Skin epidermis (tissue), 12 donors: ENCODE measurements at regions not wholly inside any gene's neighbourhood (a gene's known extent, or its start where the extent isn't known, plus 50 kb on each side); places are given as distances from the start of the nearest gene placed in this dataset.

Experiments used
- H3K27ac ChIP-seq, 21 experiments: fragments of 200-600 bp; sonication (generic) in 11 of 21; one replicate each; pipeline ENCODE4 v1.5.0; 2020; ENCODE audit warnings: mild to moderate bottlenecking in 3 of 21, inconsistent platforms in 2 of 21, moderate library complexity in 2 of 21
- H3K4me3 ChIP-seq, 7 experiments: fragments of 200-600 bp; sonication (generic) in 2 of 7; one replicate each; pipeline ENCODE4 v1.5.0; 2020; ENCODE audit warnings: inconsistent platforms in 2 of 7, mild to moderate bottlenecking in 2 of 7, moderate library complexity in 1 of 7

DNA sequence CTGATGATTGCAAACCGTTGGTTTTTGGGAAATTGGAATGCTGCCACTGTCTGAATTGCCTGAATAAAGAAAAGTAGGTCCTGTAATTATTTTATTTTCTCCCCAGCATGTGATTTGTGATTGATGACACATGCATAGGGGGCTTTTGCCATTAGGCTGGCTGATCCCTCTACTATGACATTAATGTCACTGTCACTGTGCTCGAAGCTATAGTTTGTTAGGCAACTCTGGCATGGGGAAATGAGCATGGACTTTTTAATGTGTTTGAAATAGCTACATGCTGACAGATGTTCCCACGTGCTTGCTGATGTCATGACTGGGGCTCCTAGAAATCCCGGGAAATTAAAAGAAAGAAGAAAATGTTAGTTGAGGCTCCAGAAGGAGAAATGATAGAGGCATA, 99.1 kb downstream of the HRH4 start:
- Histone ChIP-seq H3K27ac (no peak overlapping the region), H3K4me3 (no peak overlapping the region)

DNA sequence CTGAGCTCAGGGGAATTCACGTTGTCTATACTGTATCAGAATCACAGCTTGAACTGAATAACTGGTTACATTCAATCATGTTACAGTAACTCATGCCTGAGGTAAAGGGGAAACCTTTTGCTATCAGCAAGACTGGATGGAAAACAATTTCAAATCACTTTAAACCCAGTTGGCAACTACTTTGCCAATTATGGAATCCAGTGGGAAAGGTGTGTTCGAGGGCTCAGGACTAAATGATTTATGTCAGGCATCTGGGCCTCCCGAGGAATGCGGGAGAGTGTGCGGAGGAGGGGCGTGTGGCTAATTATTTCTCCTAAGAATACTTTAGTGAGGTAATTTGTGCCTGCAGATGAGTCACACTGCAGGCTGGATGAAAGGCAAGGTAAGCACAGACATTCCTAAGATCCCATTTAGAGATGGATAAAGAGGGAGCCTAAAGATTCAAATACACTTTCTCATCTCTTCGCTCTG, 100.1 kb downstream of the HRH4 start:
- Histone ChIP-seq H3K27ac (no peak overlapping the region), H3K4me3 (no peak overlapping the region)

DNA sequence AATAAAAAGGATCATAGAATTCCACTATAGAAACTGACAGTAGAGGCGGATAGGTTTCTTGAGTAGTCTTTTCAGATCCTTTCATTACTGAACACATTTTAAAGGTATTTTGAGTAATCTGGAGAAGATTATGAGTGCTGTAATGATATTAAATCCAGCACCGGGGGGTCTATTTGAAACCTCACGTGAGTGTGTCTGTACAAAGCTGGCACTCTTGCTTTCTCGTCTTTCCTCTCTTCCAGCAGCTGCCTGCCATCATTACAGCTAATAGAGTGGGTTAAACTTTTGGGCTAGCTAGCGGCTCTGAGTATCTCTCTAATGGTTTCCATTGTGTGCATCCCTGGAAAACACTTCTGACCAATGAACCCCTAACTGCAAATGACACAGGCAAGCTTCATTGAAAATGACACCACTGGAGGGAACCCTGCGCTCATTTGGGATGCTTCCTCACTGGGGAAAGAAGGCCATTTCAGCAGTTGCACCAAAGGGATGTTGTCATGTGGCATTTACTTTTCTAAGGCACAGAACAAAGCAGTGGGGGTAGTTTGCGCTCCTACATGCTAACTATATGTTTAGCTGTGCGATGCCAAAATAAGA, 101.0 kb downstream of the HRH4 start:
- no peak overlapping the region for H3K27ac ChIP-seq
- no peak overlapping the region for H3K4me3 ChIP-seq

DNA sequence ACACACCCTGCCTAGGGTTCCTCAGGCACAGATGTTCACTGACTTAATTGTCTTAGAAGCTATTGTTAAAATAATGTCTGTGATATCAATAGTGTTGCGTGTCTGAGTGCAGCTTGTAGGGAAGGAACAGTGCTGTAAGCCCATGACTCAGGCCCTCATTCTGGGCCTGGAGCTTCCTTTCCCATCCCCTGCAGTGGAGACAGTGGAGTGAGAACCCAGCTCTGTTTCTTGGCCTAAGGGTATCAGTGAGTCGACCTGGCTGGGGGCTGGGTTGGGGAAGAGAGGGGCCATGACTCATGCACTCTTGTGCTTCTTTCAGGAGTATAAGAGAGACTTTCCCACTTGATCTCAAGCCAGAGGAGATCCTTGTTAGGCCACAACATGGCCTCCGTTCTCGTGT, 106.8 kb downstream of the HRH4 start:
- Histone ChIP-seq H3K4me3 (no peak overlapping the region), H3K27ac (no peak overlapping the region)

DNA sequence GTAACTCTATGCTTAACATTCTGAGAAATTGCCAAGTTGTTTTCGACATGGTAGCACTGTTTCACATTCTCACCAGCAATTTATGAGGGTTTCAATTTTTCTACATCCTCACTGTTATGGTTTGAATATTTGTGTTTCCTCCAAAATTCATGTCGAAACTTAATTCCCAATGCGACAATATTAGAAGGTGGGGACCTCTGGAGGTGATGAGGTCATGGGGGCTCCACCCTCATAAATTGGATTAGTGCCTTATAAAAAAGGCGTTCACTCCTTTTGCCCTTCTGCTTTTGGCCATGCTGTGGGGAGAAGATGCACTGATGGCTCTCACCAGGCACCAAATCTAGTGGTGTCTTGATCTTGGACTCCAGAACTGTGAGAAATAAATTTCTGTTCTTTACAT, 110.3 kb downstream of the HRH4 start:
- Histone ChIP-seq H3K4me3 (no peak overlapping the region), H3K27ac (no peak overlapping the region)

DNA sequence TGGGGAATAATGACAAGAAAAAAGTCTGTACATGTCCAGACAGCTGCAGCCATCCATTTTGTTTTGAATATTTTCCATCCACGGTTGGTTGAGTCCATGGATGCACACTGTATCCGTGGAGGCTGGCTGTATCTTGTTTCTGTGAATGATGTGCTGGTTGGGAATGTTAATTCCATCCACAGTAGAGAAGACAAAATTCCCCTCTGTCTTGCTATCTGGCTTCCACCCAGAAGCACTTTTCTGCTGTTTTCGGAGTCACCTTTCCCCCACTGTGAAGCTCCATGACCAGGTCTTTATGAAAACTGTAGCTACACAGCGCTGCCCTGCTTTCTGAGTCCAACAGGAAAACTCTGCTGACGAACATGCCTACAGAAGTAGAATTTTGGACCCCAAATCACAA, 122.3 kb downstream of the HRH4 start:
- H3K27ac ChIP-seq = no peak overlapping the region
- H3K4me3 ChIP-seq = no peak overlapping the region

DNA sequence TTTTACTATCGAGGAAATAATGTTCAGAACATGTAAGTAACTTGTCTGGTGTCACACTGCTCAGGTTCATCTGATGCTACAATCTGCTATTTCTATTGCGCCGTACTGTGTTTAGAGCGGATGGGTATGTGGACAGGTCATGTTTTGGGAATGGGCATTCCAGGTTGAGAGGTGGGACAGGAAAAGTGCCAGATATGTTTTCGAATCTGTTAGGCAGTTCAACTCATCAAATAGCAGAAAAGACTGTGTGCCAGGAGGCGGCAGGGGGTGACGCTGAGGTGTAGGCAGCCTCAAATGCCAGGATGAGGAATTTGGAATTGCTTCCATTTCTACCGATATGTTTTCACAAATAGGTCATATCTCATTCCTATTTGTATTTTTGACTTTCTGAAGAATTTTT, 123.8 kb downstream of the HRH4 start:
- no peak overlapping the region for H3K4me3 ChIP-seq
- H3K27ac ChIP-seq = no peak overlapping the region

DNA sequence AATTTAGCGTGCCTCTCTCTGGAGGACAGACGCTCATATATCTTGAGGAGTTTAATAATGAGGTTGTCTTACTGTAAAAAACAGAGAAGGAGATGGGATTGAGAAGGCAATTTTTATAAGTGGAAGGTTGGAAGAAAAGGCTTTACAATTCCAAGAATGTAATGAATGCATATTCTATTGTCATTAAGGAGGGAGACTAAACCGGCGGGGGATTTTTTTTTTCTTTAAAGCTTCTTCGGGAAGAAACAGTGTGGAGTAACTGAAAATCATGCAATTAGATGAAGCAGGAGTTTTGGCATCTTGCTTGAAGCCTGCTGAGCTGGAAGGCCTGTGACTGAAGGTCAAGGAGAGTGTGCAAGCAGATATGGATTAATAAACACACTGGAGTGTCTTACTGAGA, 124.4 kb downstream of the HRH4 start:
- no peak overlapping the region for H3K27ac ChIP-seq
- H3K4me3 ChIP-seq = no peak overlapping the region

DNA sequence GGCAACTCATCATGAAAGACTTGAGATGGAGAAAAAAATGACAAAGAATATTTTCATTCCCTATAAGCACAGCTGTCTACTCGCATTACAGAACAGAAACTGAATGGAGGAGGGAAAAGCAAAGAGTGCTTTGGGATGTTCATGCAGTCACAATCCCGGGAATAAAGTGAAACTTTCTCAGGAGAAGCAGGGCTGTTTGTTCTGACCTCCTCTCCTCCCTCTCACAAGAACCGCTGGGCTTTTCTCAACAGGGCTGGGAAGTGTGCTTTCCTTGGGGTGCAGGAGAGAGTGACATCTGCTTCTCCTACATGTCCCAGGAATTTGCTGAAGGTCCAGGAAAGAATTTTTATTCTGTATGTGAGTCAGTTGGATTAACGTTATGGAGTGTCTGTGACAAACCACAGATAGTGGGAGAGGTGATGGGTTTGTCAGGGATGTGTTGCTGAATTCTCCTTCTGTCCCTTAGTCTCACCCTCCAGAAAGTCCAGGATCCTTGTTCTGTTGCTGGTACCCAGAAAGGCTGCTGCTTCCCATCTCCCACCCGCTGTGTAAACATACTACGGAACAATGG, 125.6 kb downstream of the HRH4 start:
- H3K4me3 ChIP-seq = no peak overlapping the region
- no peak overlapping the region for H3K27ac ChIP-seq

DNA sequence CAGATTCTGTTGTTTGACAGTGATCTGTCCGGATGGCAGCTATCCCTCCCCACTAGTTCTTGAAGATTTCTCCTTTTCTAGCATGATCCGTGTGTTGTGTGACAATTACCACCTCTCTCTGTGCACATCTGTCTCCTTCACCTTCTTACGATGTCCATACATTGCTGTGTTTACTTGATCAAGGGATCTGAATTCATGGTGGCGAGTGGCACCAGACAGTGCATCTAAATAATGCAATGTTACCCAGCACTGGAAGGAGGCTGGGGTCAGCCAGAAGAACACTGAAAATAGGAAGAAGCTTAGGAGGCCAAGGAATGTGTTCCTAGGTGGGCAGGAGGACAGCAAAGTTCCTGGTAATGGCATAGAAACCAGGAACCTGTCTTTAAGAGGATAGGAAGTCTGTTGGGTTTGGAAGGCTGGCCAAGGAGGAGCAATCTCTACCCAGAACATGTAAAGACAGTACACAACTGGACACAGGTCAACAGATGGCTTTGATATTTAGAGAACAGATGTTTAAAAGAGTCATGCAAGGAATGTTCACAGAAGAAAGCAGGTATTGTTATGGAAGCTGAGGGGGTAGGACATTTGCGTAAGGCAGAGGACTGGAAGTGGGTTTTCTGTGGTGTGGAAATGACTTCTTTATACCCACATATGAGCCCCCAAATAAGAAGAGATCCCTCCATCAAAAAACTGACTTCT, 126.4 kb downstream of the HRH4 start:
- Histone ChIP-seq H3K4me3 (no peak overlapping the region), H3K27ac (no peak overlapping the region)

DNA sequence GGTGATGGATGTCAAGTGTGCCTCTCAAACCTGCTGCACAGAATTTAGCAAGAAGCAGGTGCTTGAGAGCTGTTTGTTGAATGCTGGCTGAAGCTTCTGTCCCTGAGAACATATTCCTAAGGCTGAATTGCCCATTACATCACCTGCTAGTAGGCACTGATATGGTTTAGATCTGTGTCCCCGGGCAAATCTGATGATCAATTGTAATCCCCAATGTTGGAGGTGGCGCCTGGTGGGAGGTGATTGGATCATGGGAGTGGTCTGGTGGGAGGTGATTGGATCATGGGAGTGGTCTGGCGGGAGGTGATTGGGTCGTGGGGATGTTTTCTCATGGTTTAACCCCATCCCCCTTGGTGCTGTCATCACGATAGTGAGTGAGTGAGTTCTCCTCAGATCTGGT, 128.0 kb downstream of the HRH4 start:
- no peak overlapping the region for H3K27ac ChIP-seq
- no peak overlapping the region for H3K4me3 ChIP-seq

DNA sequence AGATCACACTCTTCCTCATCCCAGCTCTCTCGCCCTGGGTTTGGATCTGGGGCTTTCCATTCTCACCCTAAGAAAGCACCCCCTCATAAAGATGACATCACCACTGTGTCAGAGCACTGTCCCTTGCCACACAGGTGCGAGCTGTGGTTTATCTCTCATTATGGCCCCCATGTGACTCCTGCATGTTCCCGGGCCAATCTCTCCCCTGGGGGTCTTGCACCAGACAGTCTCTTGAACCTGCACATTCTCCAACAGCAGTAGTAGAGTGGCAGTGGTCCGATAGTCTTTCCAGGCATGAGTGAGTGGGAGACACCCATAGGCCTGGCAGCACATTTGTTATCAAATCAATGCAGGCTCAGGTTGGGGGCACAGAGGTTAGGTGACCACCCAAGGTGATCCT, 130.5 kb downstream of the HRH4 start:
- Histone ChIP-seq H3K27ac (no peak overlapping the region), H3K4me3 (no peak overlapping the region)

DNA sequence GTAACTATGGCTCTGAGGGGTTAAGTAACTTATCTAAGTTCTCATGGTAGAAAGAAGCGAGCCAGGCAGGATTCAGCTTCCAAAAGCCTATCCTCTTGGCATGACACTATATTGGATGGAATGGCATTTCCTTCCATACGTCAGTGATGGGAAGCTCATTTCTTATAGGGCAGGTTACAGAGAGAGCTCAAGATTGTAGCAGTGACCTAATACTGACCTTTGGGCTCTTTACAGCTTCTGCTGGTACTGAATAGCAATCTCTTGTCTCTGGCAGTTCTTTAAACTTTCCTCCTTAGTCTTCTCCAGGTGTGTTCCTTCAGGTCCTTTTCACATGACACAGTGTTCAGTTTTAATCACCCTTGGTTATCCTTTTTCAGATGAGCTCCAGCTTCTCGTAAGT, 133.0 kb downstream of the HRH4 start:
- Histone ChIP-seq H3K4me3 (no peak overlapping the region), H3K27ac (no peak overlapping the region)

DNA sequence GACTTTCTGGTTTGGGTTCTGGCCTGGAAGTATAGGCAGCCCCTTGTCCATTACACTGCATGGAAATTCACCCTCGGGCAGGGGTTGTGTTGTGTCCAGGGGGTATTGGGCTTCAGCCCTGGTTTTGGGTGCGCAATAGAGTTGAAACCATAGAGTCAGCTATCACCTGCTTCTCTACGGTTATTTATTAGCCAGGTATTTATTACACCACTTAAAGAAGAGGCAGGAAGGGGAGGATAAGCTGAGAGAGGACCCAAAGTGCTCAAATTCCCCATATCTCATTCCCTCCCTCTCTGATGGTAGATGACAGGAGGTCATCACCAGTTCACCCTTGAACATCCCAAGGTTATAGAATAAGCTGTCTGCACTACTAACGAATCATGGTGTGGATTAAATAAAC, 133.4 kb downstream of the HRH4 start:
- Histone ChIP-seq H3K27ac (no peak overlapping the region), H3K4me3 (no peak overlapping the region)

DNA sequence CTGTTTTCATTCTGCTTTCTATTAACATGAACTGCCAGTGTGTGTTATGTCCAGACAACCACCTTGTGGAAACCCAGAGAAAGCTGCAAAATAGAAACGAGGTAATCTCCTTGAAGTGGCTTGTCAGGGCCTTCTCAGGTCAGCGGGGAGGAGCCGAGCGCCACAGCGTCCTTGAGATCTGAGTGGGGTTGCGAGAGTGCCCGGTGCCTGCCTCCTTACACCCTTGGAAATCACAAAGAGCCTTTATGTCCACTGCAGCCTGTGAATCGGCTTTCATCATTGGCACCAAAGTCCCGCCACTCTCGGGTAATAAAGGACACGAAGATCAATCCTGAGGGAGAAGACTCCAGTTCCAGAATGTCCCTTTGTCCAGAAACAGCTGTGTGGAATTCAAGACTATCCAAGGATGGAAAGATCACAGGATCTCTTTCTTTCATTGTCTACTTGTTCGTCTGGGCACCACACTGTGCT, 135.2 kb downstream of the HRH4 start:
- no peak overlapping the region for H3K4me3 ChIP-seq

DNA sequence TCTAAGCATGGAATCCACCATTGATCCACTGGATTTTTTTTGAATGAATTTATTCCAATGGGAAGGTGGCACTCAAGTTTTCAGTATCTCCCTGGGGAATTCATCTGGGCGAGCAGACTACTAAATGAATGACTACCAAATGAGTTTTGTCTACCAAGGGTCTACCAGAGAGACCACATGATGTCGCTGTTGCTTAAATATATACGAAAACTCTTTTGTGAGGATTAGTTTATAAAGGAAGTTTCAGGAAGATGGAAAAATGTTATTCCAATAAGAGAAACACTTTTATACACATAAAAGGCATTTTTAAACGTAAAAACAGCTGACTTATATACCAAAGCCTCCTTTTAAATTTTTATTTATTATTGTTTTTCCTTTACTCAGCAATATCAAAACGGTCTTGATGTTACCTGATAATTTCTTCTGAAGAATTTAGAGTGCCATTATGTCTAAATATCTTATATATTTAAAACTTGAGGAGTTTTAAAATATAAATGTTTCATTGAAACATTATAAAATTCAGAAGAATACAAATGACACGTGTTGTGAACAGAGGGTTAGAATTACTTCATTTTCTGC, 139.7 kb downstream of the HRH4 start:
- Histone ChIP-seq H3K27ac (no peak overlapping the region), H3K4me3 (no peak overlapping the region)

More for the DNA sequence above, 135.2 kb downstream of the HRH4 start:
- H3K27ac ChIP-seq = no peak overlapping the region

DNA sequence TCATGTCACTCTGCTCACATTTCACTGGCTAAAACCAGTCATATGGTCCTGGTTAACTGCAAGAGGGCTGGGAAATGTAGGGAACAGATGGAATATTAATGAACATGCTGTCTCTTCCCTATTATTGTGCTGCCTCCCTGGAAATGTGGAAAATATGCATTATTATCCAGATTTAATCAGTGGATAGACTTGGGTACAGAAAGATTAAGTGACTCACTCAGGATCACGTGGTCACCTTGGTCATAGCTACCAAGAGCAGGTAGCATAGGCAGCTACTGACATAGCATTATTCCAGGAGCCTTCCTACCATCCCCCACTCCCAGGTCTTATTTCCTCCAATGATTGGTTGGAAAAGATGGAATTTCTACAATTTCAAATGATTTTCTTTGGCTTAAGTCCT, 141.1 kb downstream of the HRH4 start:
- Histone ChIP-seq H3K4me3 (no peak overlapping the region), H3K27ac (no peak overlapping the region)

DNA sequence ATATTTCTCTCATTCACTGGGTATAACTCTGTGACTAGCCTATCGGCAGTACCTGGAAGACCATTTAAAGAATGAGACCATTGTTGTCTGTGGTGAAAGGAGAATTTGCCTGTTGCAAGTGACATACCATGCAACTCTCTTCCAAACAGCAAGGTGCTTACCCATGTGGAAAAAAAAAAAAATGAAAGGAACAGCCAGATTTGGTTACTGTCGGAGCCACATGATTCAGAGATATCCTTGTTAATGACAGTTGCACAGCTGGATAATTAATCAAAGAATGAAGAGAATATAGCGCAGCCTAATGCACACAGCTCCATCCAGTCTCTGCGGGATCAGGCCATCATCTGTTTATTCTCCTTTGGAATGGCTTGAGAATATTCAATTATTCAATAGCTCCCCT, 141.8 kb downstream of the HRH4 start:
- no peak overlapping the region for H3K27ac ChIP-seq

DNA sequence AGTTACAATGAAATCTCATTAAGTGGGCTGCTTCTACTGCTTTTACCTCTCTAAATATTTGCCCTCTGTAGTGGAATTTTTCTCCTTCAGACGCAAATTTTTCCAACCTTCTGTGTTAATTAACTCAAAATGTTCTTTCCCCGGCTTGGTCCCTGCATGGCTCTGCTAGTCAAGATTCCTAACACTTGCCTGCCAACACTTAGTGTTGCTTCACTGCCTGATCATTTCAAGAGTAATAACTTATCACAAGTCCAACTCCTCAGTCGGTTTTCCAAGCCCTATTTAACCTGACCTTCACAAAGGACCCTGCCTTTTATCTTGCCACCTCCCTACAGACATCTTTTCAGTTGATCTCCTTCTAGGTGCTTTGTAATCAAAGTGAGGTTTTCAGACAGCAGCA, 142.7 kb downstream of the HRH4 start:
- Histone ChIP-seq H3K27ac (no peak overlapping the region), H3K4me3 (no peak overlapping the region)

More for the DNA sequence above, 141.8 kb downstream of the HRH4 start:
- no peak overlapping the region for H3K4me3 ChIP-seq

DNA sequence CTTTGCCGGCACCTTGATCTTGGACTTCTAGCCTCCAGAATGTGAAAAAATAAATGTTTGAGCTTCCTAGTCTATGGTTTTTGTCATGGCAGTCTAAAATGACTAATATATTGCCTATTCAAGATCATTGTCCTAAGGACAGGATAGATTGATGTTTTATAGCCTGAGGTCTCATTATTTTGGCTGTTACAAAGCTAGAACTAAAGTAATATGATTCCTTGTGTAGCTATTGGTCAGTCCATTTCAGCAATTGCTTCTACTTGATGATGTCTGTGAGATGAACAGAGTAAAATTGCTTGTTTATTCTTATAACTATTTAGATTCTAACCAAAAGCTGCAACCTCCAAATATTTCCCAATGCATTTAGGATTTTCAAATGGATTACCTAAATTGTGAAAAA, 145.0 kb downstream of the HRH4 start:
- peak overlapping the region in 2 of 21 experiments; percentile 16 to 42 for H3K27ac ChIP-seq
- no peak overlapping the region for H3K4me3 ChIP-seq

DNA sequence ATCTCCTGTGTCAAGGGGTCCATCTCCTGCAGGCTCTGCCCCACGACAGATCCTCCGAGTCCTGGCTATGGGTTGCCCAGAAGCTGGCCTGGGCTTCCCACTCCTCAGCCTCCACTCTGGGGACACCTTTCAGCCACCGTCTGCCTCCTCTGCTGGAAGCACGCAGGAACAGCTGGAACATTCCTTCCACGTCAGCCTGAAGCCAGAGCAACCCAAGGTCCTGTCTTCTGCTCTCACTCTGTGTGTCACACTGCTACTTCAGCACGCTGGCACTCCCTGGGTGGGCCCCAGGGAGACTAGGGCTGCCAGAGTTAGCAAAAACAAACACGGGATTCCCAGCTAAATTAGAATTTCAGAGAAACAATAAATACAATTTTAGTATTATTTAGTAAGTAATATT, 148.8 kb downstream of the HRH4 start:
- no peak overlapping the region for H3K4me3 ChIP-seq
- no peak overlapping the region for H3K27ac ChIP-seq
